Stimulated activated naive B cell treated with anti-CD40 and anti-IgM and Interleukin-4, amounts not matched to agents 10 μg/mL and 1 μg/mL and 100 μg/mL, for 72 hours (primary cell): ENCODE measurements at regions not wholly inside any gene's neighbourhood (a gene's known extent, or its start where the extent isn't known, plus 50 kb on each side); places are given as distances from the start of the nearest gene placed in this dataset.

Source experiments
- ATAC-seq, 2 donors: fragments of 150-1000 bp; cut with Tn5 transposase; replicated peaks; 2 replicates each; pipeline ENCODE4 v1.10.0; 2021; ENCODE audit warnings: moderate library complexity in 1 of 2
- DNase-seq: peaks from one replicate; pipeline ENCODE4 v3.0.0; 2021
- H3K27ac Mint-ChIP-seq: one replicate; pipeline ENCODE4 v1.8.0; 2022; ENCODE audit warnings: mild to moderate bottlenecking, mixed read lengths
- H3K27me3 Mint-ChIP-seq, 2 donors: one replicate each; pipeline ENCODE4 v1.8.0; 2022; ENCODE audit warnings: mixed read lengths in 2 of 2
- H3K36me3 Mint-ChIP-seq, 2 donors: one replicate each; pipeline ENCODE4 v1.8.0; 2022; ENCODE audit warnings: mixed read lengths in 2 of 2, mild to moderate bottlenecking in 1 of 2
- H3K4me1 Mint-ChIP-seq, 2 donors: one replicate each; pipeline ENCODE4 v1.8.0; 2022; ENCODE audit warnings: mixed read lengths in 2 of 2, mild to moderate bottlenecking in 1 of 2
- H3K4me3 Mint-ChIP-seq, 2 donors: one replicate each; pipeline ENCODE4 v1.8.0; 2022; ENCODE audit warnings: mild to moderate bottlenecking in 2 of 2, mixed read lengths in 2 of 2, moderate library complexity in 1 of 2
- H3K9me3 Mint-ChIP-seq, 2 donors: one replicate each; pipeline ENCODE4 v1.8.0; 2022; ENCODE audit warnings: mixed read lengths in 2 of 2, mild to moderate bottlenecking in 1 of 2

GRCh38 chr3:118298133-118298532, 736.5 kb downstream of the IGSF11 start:
- Mint-ChIP-seq H3K4me3 (no peak overlapping the region), H3K27me3 (no peaks in the 10 kb centered on the region), H3K36me3 (no peaks in the 10 kb centered on the region), H3K9me3 (peaks cover under 1 to 3% of the 10 kb centered on the region in 2 donors), H3K27ac (no peak overlapping the region), H3K4me1 (no peaks in the 10 kb centered on the region)
- no peak for ATAC-seq
- DNase-seq, result no peak

DNA sequence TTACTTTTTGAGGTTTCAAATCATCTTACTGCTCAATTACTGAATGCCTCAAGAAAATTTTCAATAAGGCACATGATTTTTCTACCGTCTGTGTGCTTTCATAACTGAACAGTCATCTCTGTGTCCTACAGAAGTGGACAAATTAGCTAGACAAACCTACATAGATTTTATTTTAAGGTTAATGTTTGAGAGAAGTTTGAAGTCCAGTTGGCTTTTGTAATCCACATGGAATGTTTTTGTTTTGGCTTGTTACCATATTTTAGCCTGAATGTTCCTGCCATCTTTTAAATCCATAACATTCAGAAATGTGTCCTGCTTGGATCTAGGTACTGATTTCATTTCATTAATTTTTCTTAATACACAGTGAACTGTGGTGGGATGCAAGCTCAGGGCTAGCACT, 730.1 kb downstream of the IGSF11 start:
- peaks cover 0 to 3% of the 10 kb centered on the region in 2 donors for H3K9me3 Mint-ChIP-seq
- H3K27ac Mint-ChIP-seq, result no peak overlapping the region
- H3K4me1 Mint-ChIP-seq, result no peaks in the 10 kb centered on the region
- H3K36me3 Mint-ChIP-seq, result no peaks in the 10 kb centered on the region
- H3K27me3 Mint-ChIP-seq, result no peaks in the 10 kb centered on the region
- no peak overlapping the region for H3K4me3 Mint-ChIP-seq
- ATAC-seq (no peak), DNase-seq (no peak)

- no peak overlapping the region for H3K27ac Mint-ChIP-seq
- H3K27me3 Mint-ChIP-seq, result no peaks in the 10 kb centered on the region
- peaks cover 0 to 2% of the 10 kb centered on the region in 2 donors for H3K36me3 Mint-ChIP-seq
- H3K4me1 Mint-ChIP-seq, result no peaks in the 10 kb centered on the region
- no peak for DNase-seq
- H3K4me3 Mint-ChIP-seq, result no peak overlapping the region
- no peak for ATAC-seq
- peaks cover 12 to 22% of the 10 kb centered on the region in 2 donors for H3K9me3 Mint-ChIP-seq
Observed at GRCh38 chr3:118332699-118333098, 701.9 kb downstream of the IGSF11 start.

GRCh38 chr3:118337649-118338048, 697.0 kb downstream of the IGSF11 start:
- no peak for DNase-seq
- Mint-ChIP-seq H3K4me1 (no peaks in the 10 kb centered on the region), H3K27ac (no peak overlapping the region), H3K36me3 (no peaks in the 10 kb centered on the region), H3K27me3 (no peaks in the 10 kb centered on the region), H3K9me3 (peaks cover 0 to 13% of the 10 kb centered on the region in 2 donors), H3K4me3 (no peak overlapping the region)
- ATAC-seq, result no peak

GRCh38 chr3:118347396-118348168, 687.1 kb downstream of the IGSF11 start:
- H3K36me3 Mint-ChIP-seq, result no peaks in the 10 kb centered on the region
- H3K27me3 Mint-ChIP-seq, result no peaks in the 10 kb centered on the region
- H3K4me1 Mint-ChIP-seq, result no peaks in the 10 kb centered on the region
- ATAC-seq, result no peak
- H3K27ac Mint-ChIP-seq, result no peak overlapping the region
- no peak for DNase-seq
- H3K9me3 Mint-ChIP-seq, result peaks cover 1 to 7% of the 10 kb centered on the region in 2 donors
- H3K4me3 Mint-ChIP-seq, result no peak overlapping the region

DNA sequence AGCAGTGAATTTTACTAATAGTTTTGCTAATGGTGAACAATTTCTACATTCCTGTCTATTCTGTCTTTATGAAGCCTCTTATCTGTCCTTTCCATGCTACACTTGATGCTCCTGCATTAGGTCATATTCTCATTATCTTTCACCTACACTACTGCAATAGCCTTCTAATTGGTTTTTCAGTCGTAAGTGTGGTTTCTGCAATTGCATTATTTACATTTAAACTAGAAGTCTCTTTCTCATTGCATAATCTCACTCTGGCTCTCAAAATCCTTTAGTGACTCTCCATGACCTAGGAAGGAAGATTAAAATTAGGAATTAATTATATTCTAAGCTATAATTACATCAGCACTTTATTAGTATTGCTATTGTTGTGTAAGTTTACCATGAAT, 686.5 kb downstream of the IGSF11 start:
- ATAC-seq (no peak), DNase-seq (no peak)
- Mint-ChIP-seq H3K36me3 (no peaks in the 10 kb centered on the region), H3K9me3 (peaks cover 3 to 11% of the 10 kb centered on the region in 2 donors), H3K27me3 (no peaks in the 10 kb centered on the region), H3K4me1 (no peaks in the 10 kb centered on the region), H3K4me3 (no peak overlapping the region), H3K27ac (no peak overlapping the region)

DNA sequence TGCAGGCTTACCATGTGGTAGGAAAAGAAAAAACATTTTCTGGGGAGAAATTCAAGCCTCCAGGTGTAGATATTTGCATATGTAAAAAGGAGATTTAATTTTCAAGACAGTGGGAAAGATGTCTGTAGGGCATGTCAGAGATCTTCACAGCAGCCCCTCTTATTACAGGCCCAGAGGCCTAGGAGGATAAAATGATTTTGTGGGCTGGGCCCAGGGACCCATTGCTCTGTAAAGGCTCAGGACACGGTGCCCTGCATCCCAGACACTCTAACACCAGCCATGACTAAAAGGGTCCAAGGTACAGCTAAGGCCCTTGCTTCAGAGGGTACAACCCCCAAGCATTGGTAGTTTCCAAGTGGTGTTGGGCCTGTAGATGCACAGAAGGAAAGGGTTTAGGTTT, 680.1 kb downstream of the IGSF11 start:
- no peaks in the 10 kb centered on the region for H3K4me1 Mint-ChIP-seq
- no peak overlapping the region for H3K4me3 Mint-ChIP-seq
- ATAC-seq (no peak), DNase-seq (no peak)
- H3K27ac Mint-ChIP-seq, result no peak overlapping the region
- H3K36me3 Mint-ChIP-seq, result no peaks in the 10 kb centered on the region
- H3K9me3 Mint-ChIP-seq, result peaks cover 22 to 38% of the 10 kb centered on the region in 2 donors
- H3K27me3 Mint-ChIP-seq, result no peaks in the 10 kb centered on the region

- H3K27me3 Mint-ChIP-seq, result no peaks in the 10 kb centered on the region
- H3K36me3 Mint-ChIP-seq, result no peaks in the 10 kb centered on the region
- ATAC-seq (no peak), DNase-seq (no peak)
- no peaks in the 10 kb centered on the region for H3K4me1 Mint-ChIP-seq
- H3K4me3 Mint-ChIP-seq, result no peak overlapping the region
- H3K9me3 Mint-ChIP-seq, result peaks cover 8 to 10% of the 10 kb centered on the region in 2 donors
- no peak overlapping the region for H3K27ac Mint-ChIP-seq
Observed at GRCh38 chr3:118369892-118370491, 664.7 kb downstream of the IGSF11 start.

DNA sequence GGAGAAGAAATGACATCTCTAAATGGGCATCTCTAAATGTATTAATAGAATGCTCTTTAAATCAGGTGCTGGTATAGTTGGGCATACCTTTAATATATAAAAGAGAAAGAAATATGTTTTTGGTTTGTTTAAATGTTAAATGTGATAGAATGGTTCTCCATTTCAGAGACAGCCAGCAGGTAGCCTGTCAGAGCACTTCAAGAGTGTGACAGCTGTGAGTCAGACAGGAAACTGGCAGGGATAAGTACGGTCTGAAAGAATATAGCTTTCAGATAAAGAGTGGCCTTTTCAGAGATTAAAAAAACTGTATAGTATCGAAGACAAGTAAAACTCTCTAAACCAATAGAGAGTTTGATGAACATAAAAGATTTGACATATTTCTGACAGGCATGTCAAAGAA, 654.1 kb downstream of the IGSF11 start:
- ATAC-seq (no peak), DNase-seq (no peak)
- Mint-ChIP-seq H3K27ac (no peak overlapping the region), H3K36me3 (peaks cover 0 to 1% of the 10 kb centered on the region in 2 donors), H3K27me3 (no peaks in the 10 kb centered on the region), H3K4me3 (no peak overlapping the region), H3K4me1 (no peaks in the 10 kb centered on the region), H3K9me3 (peaks cover 2 to 5% of the 10 kb centered on the region in 2 donors)

- H3K4me3 Mint-ChIP-seq, result no peak overlapping the region
- no peaks in the 10 kb centered on the region for H3K27me3 Mint-ChIP-seq
- ATAC-seq (no peak), DNase-seq (no peak)
- H3K9me3 Mint-ChIP-seq, result no peaks in the 10 kb centered on the region
- no peak overlapping the region for H3K27ac Mint-ChIP-seq
- H3K36me3 Mint-ChIP-seq, result no peaks in the 10 kb centered on the region
- H3K4me1 Mint-ChIP-seq, result no peaks in the 10 kb centered on the region
Observed at GRCh38 chr3:118396491-118396890, 638.2 kb downstream of the IGSF11 start.

- Mint-ChIP-seq H3K36me3 (no peaks in the 10 kb centered on the region), H3K4me1 (no peaks in the 10 kb centered on the region), H3K9me3 (no peaks in the 10 kb centered on the region), H3K4me3 (no peak overlapping the region), H3K27me3 (no peaks in the 10 kb centered on the region), H3K27ac (no peak overlapping the region)
- ATAC-seq (no peak), DNase-seq (no peak)
Observed at GRCh38 chr3:118400086-118400485, 634.6 kb downstream of the IGSF11 start.

DNA sequence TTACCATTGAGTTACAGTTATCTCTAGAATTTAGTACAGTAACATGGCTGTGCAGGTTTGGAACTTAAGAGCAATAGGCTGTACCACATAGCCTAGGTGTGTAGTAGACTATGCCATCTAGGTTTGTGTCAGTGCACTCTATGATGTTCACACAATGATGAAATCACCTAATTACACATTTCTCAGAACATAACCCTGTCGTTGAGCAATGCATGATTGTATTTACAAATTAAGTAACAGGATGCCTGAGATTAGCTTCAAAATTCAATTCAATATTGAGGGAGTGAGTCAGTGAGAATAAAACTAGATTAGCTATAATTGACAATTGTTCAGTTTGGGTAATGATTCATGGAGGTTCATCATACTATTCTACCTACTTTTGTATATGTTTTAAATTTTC, 633.8 kb downstream of the IGSF11 start:
- H3K4me3 Mint-ChIP-seq, result no peak overlapping the region
- no peaks in the 10 kb centered on the region for H3K36me3 Mint-ChIP-seq
- H3K4me1 Mint-ChIP-seq, result no peaks in the 10 kb centered on the region
- DNase-seq (no peak), ATAC-seq (no peak)
- H3K27me3 Mint-ChIP-seq, result no peaks in the 10 kb centered on the region
- H3K9me3 Mint-ChIP-seq, result no peaks in the 10 kb centered on the region
- H3K27ac Mint-ChIP-seq, result no peak overlapping the region

DNA sequence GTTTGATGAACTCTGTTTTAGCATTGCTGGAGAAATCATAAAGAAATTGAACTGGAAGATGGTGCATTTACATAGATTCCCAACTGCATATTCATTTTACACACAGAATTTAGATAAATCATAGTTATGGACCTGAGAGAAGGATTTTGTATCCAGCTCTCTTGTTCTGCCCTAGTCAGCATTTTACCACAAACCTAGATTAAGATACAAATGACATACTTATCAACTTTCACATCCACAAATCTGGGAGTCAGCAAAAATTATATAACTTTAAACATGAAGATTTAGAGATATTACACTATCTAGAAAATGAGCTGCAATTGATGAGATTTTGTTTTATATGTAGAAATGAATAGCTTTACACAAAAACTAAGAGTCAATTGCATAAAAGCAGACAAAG, 632.8 kb downstream of the IGSF11 start:
- no peak overlapping the region for H3K4me3 Mint-ChIP-seq
- DNase-seq (no peak), ATAC-seq (no peak)
- no peaks in the 10 kb centered on the region for H3K27me3 Mint-ChIP-seq
- no peaks in the 10 kb centered on the region for H3K36me3 Mint-ChIP-seq
- no peaks in the 10 kb centered on the region for H3K4me1 Mint-ChIP-seq
- no peaks in the 10 kb centered on the region for H3K9me3 Mint-ChIP-seq
- no peak overlapping the region for H3K27ac Mint-ChIP-seq

GRCh38 chr3:118402971-118403370, 631.7 kb downstream of the IGSF11 start:
- Mint-ChIP-seq H3K36me3 (no peaks in the 10 kb centered on the region), H3K27me3 (no peaks in the 10 kb centered on the region), H3K27ac (no peak overlapping the region), H3K4me1 (no peaks in the 10 kb centered on the region), H3K9me3 (no peaks in the 10 kb centered on the region), H3K4me3 (no peak overlapping the region)
- no peak for DNase-seq
- no peak for ATAC-seq

- H3K4me1 Mint-ChIP-seq, result no peaks in the 10 kb centered on the region
- no peak overlapping the region for H3K27ac Mint-ChIP-seq
- ATAC-seq (no peak), DNase-seq (no peak)
- H3K9me3 Mint-ChIP-seq, result no peaks in the 10 kb centered on the region
- H3K27me3 Mint-ChIP-seq, result no peaks in the 10 kb centered on the region
- no peaks in the 10 kb centered on the region for H3K36me3 Mint-ChIP-seq
- no peak overlapping the region for H3K4me3 Mint-ChIP-seq
Observed at GRCh38 chr3:118406562-118406961, 628.1 kb downstream of the IGSF11 start.
